A673 (cell line): ENCODE measurements at regions not wholly inside any gene's neighbourhood (a gene's known extent, or its start where the extent isn't known, plus 50 kb on each side); places are given as distances from the start of the nearest gene placed in this dataset.

Experiments
- BruUV-seq: library from RNA; stranded (reverse); fragments of 400-500 nt; replicated peaks from 2 replicates; lab custom pipeline; 2021; lab: Mats Ljungman, UMichigan
- CTCF ChIA-PET: fragments of 300-600 bp; sonication (Branson Sonifier 250); formaldehyde crosslinking; loops from one replicate; lab custom pipeline; 2022; ENCODE audit warnings: antibody characterized with exemption; lab: Charles Lee
- POLR2A ChIA-PET: fragments of 300-600 bp; sonication (Branson Sonifier 250); formaldehyde crosslinking; loops from one replicate; lab custom pipeline; 2022; ENCODE audit warnings: antibody characterized with exemption; ENCODE audit not compliant: low non-redundant PET; lab: Charles Lee
- DNase-seq: peaks from one replicate; pipeline ENCODE4 v3.0.0-alpha.2; 2015; ENCODE audit warnings: low spot score
- H3K27ac ChIP-seq: fragments of 200-600 bp; sonication (generic); 2 replicates; pipeline ENCODE4 v1.5.1; 2016; ENCODE audit warnings: mixed run types, low read depth, mild to moderate bottlenecking, mixed read lengths, antibody characterized with exemption, low read length; ENCODE audit not compliant: poor library complexity, severe bottlenecking
- H3K27me3 ChIP-seq: fragments of 200-600 bp; sonication (generic); replicated peaks from 2 replicates; pipeline ENCODE4 v1.6.1; 2017; ENCODE audit warnings: mixed run types, low read depth, mild to moderate bottlenecking, mixed read lengths, antibody characterized with exemption, low read length; ENCODE audit not compliant: insufficient read depth, poor library complexity
- H3K36me3 ChIP-seq: fragments of 200-600 bp; sonication (generic); 2 replicates; pipeline ENCODE4 v1.6.1; 2016; ENCODE audit warnings: mixed run types, mild to moderate bottlenecking, mixed read lengths, antibody characterized with exemption, low read length; ENCODE audit not compliant: insufficient read depth, poor library complexity, severe bottlenecking
- H3K4me1 ChIP-seq: fragments of 200-600 bp; sonication (generic); 2 replicates; pipeline ENCODE4 v1.6.1; 2017; ENCODE audit warnings: mixed run types, mild to moderate bottlenecking, mixed read lengths, antibody characterized with exemption, low read length; ENCODE audit not compliant: insufficient read depth, poor library complexity, severe bottlenecking
- H3K4me3 ChIP-seq: fragments of 200-600 bp; sonication (generic); 2 replicates; pipeline ENCODE4 v1.5.1; 2016; ENCODE audit warnings: low read depth, mixed run types, mild to moderate bottlenecking, mixed read lengths, low read length; ENCODE audit not compliant: poor library complexity, severe bottlenecking
- H3K9me3 ChIP-seq: fragments of 200-600 bp; sonication (generic); 2 replicates; pipeline ENCODE4 v1.6.1; 2016; ENCODE audit warnings: mixed run types, low read depth, mild to moderate bottlenecking, mixed read lengths, antibody characterized with exemption, low read length; ENCODE audit not compliant: poor library complexity, severe bottlenecking
- EZH2 ChIP-seq: fragments of 200-600 bp; sonication (generic); IDR thresholded peaks from 2 replicates; pipeline ENCODE4 v1.6.1; 2017; ENCODE audit warnings: borderline replicate concordance, low read depth, mild to moderate bottlenecking, mixed read lengths, antibody characterized with exemption, low read length; ENCODE audit not compliant: poor library complexity, severe bottlenecking
- intact Hi-C: fragments of 100-400 bp; cut with micrococcal nuclease; formaldehyde crosslinking; loops from one replicate; pipeline ENCODE4 v1.10.0; 2022; ENCODE audit not compliant: unreplicated experiment
- TF ChIP-seq, protein P1 (sequence below): fragments of 300-800, 200-600 bp; sonication (generic); conservative IDR thresholded peaks from 2 replicates; pipeline ENCODE4 v1.5.1; 2017; ENCODE audit warnings: low read depth, mild to moderate bottlenecking, antibody characterized with exemption, low read length, moderate library complexity, mixed read lengths

DNA sequence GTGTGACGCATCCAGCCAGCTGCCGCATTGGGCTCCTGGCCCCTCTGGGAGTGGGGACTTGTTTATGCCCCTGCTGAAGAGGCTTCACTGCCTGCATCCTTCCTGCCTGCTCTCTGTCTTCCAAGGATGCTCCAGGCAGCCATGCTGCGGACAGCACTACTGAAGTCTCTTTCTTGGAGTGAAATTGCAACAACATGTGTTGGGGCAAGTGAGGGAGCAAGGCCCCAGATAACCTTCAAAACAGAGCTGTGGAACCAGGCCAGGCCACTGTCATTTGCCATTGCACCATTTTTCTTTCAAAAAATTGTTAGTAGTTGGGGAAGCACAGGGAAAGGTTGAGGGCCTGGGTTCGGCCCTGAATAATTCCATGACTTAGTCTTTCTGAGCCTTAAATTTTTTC lies 169.6 kb upstream of the ADRA1B start:
- no peak overlapping the region for H3K27ac ChIP-seq
- H3K4me3 ChIP-seq, result no peak overlapping the region
- no peaks in the 10 kb centered on the region for H3K27me3 ChIP-seq
- intact Hi-C loops, result no loop called here
- POLR2A ChIA-PET, result no interaction called here
- H3K36me3 ChIP-seq, result no peaks in the 10 kb centered on the region
- no peaks in the 10 kb centered on the region for H3K4me1 ChIP-seq
- BruUV-seq, result no TSS peak
- CTCF ChIA-PET, result no interaction called here
- TF ChIP-seq, protein P1, sequence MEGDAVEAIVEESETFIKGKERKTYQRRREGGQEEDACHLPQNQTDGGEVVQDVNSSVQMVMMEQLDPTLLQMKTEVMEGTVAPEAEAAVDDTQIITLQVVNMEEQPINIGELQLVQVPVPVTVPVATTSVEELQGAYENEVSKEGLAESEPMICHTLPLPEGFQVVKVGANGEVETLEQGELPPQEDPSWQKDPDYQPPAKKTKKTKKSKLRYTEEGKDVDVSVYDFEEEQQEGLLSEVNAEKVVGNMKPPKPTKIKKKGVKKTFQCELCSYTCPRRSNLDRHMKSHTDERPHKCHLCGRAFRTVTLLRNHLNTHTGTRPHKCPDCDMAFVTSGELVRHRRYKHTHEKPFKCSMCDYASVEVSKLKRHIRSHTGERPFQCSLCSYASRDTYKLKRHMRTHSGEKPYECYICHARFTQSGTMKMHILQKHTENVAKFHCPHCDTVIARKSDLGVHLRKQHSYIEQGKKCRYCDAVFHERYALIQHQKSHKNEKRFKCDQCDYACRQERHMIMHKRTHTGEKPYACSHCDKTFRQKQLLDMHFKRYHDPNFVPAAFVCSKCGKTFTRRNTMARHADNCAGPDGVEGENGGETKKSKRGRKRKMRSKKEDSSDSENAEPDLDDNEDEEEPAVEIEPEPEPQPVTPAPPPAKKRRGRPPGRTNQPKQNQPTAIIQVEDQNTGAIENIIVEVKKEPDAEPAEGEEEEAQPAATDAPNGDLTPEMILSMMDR, result no peak
- TF ChIP-seq EZH2, result no peak
- no peak for DNase-seq
- H3K9me3 ChIP-seq, result no peaks in the 10 kb centered on the region

DNA sequence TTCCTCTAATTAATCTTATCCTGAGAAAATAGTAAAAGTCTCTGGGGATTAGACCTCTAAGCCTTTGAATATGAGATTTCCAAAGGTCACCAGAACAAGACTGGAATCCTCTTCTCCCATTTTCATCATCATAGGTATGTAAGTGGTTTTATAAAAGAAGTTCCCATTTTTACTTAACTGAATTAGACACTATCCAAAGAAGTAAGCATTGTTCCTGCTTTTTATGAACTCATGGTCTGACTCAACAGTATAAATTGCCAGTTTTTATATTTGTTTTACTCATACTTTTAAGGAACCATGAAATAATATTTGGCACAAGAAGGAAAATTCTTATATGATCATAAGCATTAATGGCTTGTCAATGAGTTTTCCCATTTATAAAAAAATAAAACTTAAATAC lies 167.1 kb upstream of the ADRA1B start:
- CTCF ChIA-PET, result no interaction called here
- Histone ChIP-seq H3K27ac (no peak overlapping the region), H3K36me3 (no peaks in the 10 kb centered on the region), H3K9me3 (no peaks in the 10 kb centered on the region), H3K27me3 (no peaks in the 10 kb centered on the region), H3K4me1 (no peaks in the 10 kb centered on the region), H3K4me3 (no peak overlapping the region)
- TF ChIP-seq EZH2, result no peak
- TF ChIP-seq, protein P1, result no peak
- intact Hi-C loops, result no loop called here
- BruUV-seq, result no TSS peak
- POLR2A ChIA-PET, result no interaction called here
- no peak for DNase-seq

DNA sequence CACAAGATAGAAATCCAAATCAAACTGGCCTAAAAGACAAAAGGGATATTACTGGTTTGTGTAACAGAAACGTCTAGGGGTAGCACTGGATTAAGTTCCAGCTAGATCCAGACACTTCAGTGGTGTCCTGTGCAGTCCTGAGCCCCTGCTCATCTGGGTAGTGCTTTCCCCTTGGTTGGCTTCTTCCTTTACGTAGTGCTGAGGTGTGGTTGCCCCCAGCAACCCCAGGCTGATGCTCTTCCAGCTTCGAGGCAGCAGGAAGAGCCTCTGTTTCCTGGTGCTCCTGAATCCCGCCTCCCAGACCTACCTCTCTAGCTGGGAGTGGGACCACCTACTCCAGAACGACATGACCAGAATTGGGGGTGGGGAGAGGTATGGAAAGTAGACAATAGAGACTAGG lies 166.1 kb upstream of the ADRA1B start:
- no peaks in the 10 kb centered on the region for H3K4me1 ChIP-seq
- H3K27ac ChIP-seq, result no peak overlapping the region
- DNase-seq, result no peak
- no peaks in the 10 kb centered on the region for H3K9me3 ChIP-seq
- no peaks in the 10 kb centered on the region for H3K36me3 ChIP-seq
- ChIA-PET POLR2A (no interaction called here), CTCF (no interaction called here)
- no TSS peak for BruUV-seq
- intact Hi-C loops, result no loop called here
- no peak overlapping the region for H3K4me3 ChIP-seq
- H3K27me3 ChIP-seq, result no peaks in the 10 kb centered on the region
- TF ChIP-seq EZH2, result no peak
- TF ChIP-seq, protein P1, result no peak
